ENCODE measurements at regions not wholly inside any gene's neighbourhood (a gene's known extent, or its start where the extent isn't known, plus 50 kb on each side); places are given as distances from the start of the nearest gene placed in this dataset.
"Not testable (repeated sequence)": the region's sequence is repeated elsewhere in the genome, so short reads cannot be mapped to it uniquely, and the experiment has no call there.

DNA sequence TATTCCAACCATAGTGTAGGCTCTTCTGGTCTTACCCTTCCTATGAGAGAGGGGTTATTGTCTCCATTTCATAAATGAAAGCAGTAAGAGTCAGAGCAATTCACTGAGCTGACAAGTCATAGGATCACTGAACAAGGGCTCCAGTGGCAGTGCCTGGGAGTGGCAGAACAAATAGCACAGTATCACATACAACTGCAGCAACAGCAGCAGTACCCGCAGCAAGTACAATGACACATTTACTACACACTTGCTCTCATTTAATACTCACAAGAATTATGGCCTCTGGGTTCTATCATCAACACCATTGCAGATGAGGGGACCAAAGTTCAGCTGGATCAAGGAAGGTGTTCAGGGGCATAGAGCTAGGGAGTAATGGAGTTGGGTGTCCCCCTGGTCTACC lies 218.8 kb downstream of the BCL2L11 start:
- not testable (repeated sequence) for TF ChIP-seq POLR2AphosphoS5, TAF1, POLR2A (IDR thresholded peaks at IDR 0.05; ENCODE audit: low read depth, low read length)

All from GM12891 (cell line).